Epithelial cell of esophagus (primary cell): ENCODE measurements at regions not wholly inside any gene's neighbourhood (a gene's known extent, or its start where the extent isn't known, plus 50 kb on each side); places are given as distances from the start of the nearest gene placed in this dataset.

Source experiments
- DNase-seq: peaks from one replicate; pipeline ENCODE4 v3.0.0; 2010; ENCODE audit warnings: low read depth
- H3K4me3 ChIP-seq: 2 replicates; pipeline ENCODE4 v1.5.1; 2011; ENCODE audit warnings: mild to moderate bottlenecking, low read length, control low read depth
- TF ChIP-seq, protein P1 (sequence below): IDR thresholded peaks from 2 replicates; pipeline ENCODE4 v1.5.1; 2011; ENCODE audit warnings: low read depth, mild to moderate bottlenecking, low read length, control low read depth, inconsistent platforms; ENCODE audit not compliant: insufficient read depth; ENCODE audit errors: missing control alignments

DNA sequence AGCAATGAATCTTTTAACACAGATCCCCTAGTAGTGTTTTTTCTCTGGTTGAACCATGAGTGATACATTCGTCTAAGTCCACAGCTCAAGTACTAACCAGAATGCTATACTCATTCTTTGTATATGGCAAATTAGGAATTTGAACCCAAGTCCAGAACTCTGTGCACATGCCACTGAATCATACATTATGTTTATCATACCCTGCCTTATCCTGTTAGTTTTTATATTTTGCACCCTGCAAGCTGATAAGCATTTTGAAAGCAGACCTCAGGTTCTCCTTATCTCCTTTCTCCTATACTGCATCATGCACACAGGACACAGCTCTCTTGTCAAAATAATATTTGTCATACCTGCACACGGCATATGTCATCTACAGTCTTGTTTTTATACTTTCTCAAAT, 54.6 kb upstream of the ELL2 start:
- no peak for DNase-seq
- no peak overlapping the region for H3K4me3 ChIP-seq
- TF ChIP-seq, protein P1, sequence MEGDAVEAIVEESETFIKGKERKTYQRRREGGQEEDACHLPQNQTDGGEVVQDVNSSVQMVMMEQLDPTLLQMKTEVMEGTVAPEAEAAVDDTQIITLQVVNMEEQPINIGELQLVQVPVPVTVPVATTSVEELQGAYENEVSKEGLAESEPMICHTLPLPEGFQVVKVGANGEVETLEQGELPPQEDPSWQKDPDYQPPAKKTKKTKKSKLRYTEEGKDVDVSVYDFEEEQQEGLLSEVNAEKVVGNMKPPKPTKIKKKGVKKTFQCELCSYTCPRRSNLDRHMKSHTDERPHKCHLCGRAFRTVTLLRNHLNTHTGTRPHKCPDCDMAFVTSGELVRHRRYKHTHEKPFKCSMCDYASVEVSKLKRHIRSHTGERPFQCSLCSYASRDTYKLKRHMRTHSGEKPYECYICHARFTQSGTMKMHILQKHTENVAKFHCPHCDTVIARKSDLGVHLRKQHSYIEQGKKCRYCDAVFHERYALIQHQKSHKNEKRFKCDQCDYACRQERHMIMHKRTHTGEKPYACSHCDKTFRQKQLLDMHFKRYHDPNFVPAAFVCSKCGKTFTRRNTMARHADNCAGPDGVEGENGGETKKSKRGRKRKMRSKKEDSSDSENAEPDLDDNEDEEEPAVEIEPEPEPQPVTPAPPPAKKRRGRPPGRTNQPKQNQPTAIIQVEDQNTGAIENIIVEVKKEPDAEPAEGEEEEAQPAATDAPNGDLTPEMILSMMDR, result no peak

DNA sequence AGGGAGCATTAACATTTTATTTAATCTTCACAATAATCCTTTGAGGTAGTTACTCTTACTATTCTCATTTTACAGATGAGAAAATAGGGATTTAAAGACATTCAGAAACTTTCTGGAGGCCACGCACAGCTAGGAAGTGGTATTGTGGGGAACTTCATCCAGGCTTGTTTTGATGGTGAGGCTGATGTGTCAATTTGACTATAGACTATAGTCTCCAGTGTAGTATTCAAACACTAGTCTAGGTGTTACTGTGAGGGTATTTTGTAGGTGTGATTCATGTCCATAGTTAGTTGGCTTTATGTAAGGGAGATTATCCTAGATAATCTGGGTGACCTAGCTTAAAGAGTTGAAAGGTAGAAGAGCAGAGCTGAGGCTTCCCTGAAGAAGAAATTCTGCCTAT, 54.1 kb upstream of the ELL2 start:
- no peak for DNase-seq
- TF ChIP-seq, protein P1, result no peak
- no peak overlapping the region for H3K4me3 ChIP-seq

DNA sequence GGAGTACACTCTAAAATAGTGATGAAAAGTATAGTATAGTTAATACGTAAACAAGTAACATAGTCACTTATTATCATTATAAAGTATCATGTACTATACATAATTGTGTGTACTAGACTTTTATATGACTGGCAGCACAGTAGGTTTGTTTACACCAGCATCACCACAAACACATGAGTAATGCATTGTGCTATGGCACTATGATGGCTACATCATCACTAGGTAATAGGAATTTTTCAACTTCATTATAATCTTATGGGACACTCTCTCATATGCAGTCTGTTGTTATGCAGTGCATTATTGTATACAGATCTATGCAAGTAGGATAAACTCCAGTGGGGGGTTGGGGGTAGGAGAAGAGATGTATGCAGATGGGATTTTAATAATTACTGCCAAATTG, 52.7 kb upstream of the ELL2 start:
- peak; percentile 26 for DNase-seq
- H3K4me3 ChIP-seq, result no peak overlapping the region
- TF ChIP-seq, protein P1, result no peak

DNA sequence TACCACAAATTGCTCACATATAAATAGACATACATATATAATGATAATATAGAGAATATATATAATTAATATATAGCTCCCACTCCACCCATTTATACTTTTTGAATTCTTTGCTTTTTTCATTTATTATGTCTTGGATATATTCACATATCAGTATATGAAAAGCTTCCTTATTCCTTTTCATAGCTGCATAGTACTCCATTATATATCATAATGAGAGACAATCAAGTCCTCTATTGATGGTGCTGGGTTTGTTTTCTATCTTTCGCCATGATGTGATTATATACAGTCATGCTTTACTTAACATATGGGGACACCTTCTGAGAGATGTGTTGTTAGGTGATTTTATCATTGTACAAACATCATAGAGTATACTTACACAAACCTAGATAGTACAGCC, 51.6 kb upstream of the ELL2 start:
- TF ChIP-seq, protein P1, result no peak
- no peak for DNase-seq
- no peak overlapping the region for H3K4me3 ChIP-seq

DNA sequence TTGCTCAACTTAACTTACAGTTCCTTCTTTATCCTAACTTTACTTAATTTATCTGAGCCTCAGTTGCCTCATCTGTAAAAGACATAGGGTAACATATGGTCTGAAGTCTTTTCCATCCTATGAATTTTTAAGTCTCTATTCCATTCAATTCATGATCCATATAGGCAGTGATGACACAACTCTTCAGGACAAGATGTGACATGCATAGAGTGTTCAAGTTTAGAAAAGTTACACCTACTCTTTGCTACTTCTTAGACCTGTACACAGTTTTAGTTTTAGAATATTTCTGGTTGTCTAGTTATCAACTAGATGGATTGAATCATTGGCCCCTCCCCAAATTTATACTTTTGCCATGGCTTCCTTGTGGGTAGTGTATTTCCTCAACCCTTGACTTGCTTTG, 50.7 kb upstream of the ELL2 start:
- peak; percentile 79 for DNase-seq
- TF ChIP-seq, protein P1, result no peak
- no peak overlapping the region for H3K4me3 ChIP-seq
